ENCODE measurements at regions not wholly inside any gene's neighbourhood (a gene's known extent, or its start where the extent isn't known, plus 50 kb on each side); places are given as distances from the start of the nearest gene placed in this dataset.

GRCh38 chr2:19232312-19232711 lies 126.1 kb downstream of the OSR1 start:
- no peak for DNase-seq

GRCh38 chr2:19231625-19232024 lies 126.8 kb downstream of the OSR1 start:
- no peak for DNase-seq

GRCh38 chr2:19230626-19231025 lies 127.8 kb downstream of the OSR1 start:
- no peak for DNase-seq

- DNase-seq, result no peak
Observed at GRCh38 chr2:19228715-19229114, 129.7 kb downstream of the OSR1 start.

- DNase-seq, result no peak
Observed at GRCh38 chr2:19228181-19228593, 130.2 kb downstream of the OSR1 start.

GRCh38 chr2:19226871-19227270 lies 131.6 kb downstream of the OSR1 start:
- no peak for DNase-seq

- DNase-seq, result no peak
Observed at GRCh38 chr2:19226386-19226785, 132.0 kb downstream of the OSR1 start.

GRCh38 chr2:19225931-19226330 lies 132.5 kb downstream of the OSR1 start:
- no peak for DNase-seq

GRCh38 chr2:19225126-19225525 lies 133.3 kb downstream of the OSR1 start:
- no peak for DNase-seq

GRCh38 chr2:19224486-19224885 lies 133.9 kb downstream of the OSR1 start:
- no peak for DNase-seq

- no peak for DNase-seq
Observed at GRCh38 chr2:19224011-19224410, 134.4 kb downstream of the OSR1 start.

- no peak for DNase-seq
Observed at GRCh38 chr2:19219060-19219459, 139.4 kb downstream of the OSR1 start.

GRCh38 chr2:19218166-19218565 lies 140.3 kb downstream of the OSR1 start:
- no peak for DNase-seq

GRCh38 chr2:19216676-19217602 lies 141.5 kb downstream of the OSR1 start:
- no peak for DNase-seq

GRCh38 chr2:19216238-19216637 lies 142.2 kb downstream of the OSR1 start:
- no peak for DNase-seq

- no peak for DNase-seq
Observed at GRCh38 chr2:19214682-19215391, 143.6 kb downstream of the OSR1 start.

GRCh38 chr2:19209575-19210341 lies 148.7 kb downstream of the OSR1 start:
- DNase-seq, result no peak

- no peak for DNase-seq
Observed at GRCh38 chr2:19208479-19209199, 149.8 kb downstream of the OSR1 start.

GRCh38 chr2:19207452-19207851 lies 151.0 kb downstream of the OSR1 start:
- DNase-seq, result no peak

GRCh38 chr2:19205983-19206533 lies 152.4 kb downstream of the OSR1 start:
- DNase-seq, result no peak

- no peak for DNase-seq
Observed at GRCh38 chr2:19203866-19204265, 154.6 kb downstream of the OSR1 start.

GRCh38 chr2:19201911-19202462 lies 156.4 kb downstream of the OSR1 start:
- no peak for DNase-seq

Data from activated naive CD4-positive, alpha-beta T cell (primary cell).